GM19438 (cell line): ENCODE measurements at regions not wholly inside any gene's neighbourhood (a gene's known extent, or its start where the extent isn't known, plus 50 kb on each side); places are given as distances from the start of the nearest gene placed in this dataset.

ENCODE experiments used
- ATAC-seq: cut with Tn5 transposase; IDR thresholded peaks from one replicate; pipeline ENCODE4 v1.9.1; 2021; ENCODE audit warnings: low read depth; ENCODE audit not compliant: unreplicated experiment

- ATAC-seq = no peak
Observed at GRCh38 chr13:39856714-39857113, 201.3 kb downstream of the COG6 start.

- ATAC-seq = no peak
Observed at GRCh38 chr13:39858794-39859193, 203.3 kb downstream of the COG6 start.

DNA sequence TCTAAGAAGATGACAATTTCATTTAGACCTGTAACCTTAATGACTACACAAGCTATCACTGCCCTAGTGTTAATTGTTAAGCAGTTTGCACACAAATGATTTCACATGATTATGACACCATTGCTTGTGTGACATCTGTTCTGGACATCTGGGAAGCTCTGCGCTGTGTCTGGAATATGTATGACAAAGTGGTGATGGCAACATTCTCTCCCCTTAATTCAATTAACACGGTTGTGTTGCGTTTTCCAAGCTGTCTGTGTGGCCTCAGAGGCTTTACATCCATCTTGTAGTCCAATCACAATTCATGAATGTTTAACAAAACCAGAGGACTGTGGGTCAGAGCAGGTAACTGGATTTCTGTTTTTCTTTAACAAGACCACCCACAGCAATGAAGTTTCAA lies 204.4 kb downstream of the COG6 start:
- ATAC-seq = no peak

GRCh38 chr13:39862900-39863299 lies 207.4 kb downstream of the COG6 start:
- ATAC-seq = no peak

- no peak for ATAC-seq
Observed at GRCh38 chr13:39864221-39864620, 208.8 kb downstream of the COG6 start.

GRCh38 chr13:39866722-39867121 lies 211.3 kb downstream of the COG6 start:
- no peak for ATAC-seq

GRCh38 chr13:39867807-39868206 lies 212.3 kb downstream of the COG6 start:
- no peak for ATAC-seq

DNA sequence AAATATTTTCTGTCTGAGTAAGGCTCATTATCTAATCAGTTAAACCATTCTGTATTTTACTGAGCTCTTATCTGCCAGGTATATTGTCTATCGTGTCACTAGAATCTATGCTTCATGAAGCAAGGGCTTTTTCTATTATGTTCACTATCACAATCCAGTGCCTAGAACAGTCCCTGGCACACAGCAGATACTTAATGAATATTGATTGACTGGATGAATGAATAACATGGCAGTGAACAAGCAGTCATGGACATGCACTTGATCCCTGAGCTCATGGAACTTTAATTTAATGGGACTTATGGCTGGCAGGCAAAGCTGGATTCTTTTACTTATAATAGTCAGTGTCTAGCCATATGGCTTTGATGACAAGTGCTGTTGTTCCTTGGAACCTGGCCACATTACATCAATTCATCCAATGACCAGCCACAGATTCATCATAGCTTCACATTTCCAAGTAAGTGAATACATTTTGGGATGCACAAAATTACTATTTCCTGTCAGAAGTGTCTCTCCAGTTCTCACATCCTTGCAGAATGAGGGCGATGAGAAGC lies 214.8 kb downstream of the COG6 start:
- no peak for ATAC-seq

- ATAC-seq = no peak
Observed at GRCh38 chr13:39874331-39875053, 219.0 kb downstream of the COG6 start.

DNA sequence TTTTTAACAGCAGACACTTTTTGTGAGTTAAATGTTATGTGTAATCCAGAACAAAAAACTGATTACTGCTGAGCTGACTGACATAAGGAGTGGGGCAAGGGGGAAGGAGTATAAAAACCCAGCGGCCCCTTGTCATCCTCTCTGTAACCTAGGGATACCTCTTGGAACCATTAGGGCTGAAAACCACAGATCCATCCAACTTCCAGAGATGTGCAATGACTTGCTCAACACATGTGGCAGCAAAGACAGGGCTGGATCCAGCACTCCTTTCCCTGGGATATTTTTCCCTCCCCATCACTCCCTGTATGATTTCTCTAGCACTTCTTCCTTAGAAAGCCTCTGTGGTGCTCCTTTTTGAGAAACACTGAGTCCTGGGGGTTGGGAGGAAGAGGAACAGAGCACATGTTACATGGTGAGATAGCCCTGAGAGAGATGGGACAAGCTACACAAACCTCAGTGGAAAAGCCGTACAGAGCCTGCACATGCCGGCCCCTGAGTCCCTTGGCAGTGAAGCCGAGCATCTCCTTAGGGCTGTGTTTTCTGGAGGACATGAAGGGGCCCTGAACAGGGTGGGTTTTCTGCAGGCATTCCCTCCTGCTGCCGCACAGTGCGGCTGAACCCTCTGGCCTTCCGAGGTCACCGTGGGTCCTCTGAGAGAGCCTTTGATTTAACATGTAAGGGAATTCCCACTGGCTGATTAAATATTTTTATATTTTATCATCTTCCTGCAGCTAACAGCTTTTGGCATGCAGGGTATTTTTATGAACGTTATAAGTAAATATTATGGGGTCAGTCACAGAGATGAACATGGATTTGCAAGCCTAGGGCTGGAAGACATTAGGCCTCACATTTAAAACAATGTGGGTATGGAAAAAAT lies 219.9 kb downstream of the COG6 start:
- ATAC-seq = no peak

- no peak for ATAC-seq
Observed at GRCh38 chr13:39876258-39876657, 220.8 kb downstream of the COG6 start.

DNA sequence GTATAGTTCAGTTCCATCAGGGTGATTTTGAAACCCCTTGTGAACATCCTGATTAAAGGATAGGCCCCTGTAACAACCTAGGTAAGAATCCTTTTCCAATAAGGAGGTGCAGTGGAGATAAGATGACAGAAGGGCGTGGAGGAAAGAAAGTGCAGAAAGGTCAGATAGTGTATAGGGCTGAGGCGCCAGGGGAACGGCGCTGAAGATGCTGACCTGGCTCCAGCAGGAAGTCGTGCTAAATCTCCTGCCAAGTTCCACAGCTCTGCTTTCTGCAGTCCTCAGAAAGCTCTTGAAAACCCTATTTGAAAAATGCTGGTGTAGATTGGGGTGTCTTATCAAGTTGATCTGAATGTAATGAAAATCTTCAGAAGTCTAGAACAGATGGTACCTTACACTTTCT lies 221.7 kb downstream of the COG6 start:
- no peak for ATAC-seq

DNA sequence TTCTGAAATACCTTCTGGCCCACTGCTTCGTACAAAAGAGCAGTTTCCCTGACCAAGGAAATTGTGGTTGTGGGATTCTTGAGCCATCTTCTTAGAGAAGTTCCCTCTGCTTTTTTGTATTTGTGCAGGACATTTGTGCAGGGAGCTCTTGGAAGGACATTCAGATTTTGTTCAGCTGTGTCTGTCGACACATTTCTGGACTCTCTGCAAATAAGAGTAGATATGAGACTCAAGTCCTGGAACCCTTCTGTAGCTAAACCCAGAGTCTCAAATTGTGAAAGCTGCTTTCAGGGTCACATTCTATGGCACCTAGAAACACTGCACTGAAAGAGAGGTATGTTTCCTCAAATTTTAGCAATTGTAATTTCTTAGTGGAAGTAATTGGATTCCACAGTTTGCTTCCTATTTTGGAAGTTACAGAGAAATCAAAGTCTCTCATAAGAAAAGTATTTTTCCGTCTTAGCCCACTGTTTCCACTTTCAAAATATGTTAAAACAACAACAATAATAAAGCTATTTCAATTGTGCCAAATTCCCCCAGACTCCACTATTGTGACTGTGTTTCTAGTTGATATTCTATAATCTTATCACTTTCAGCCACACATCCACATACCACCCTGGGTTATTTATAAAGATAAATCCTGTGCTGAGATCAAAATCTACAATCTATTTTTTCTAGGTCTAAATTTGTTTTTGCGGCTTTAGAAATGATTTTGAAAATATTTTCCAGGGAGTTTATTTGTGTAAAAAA lies 224.0 kb downstream of the COG6 start:
- no peak for ATAC-seq

GRCh38 chr13:39881383-39881782 lies 225.9 kb downstream of the COG6 start:
- no peak for ATAC-seq

DNA sequence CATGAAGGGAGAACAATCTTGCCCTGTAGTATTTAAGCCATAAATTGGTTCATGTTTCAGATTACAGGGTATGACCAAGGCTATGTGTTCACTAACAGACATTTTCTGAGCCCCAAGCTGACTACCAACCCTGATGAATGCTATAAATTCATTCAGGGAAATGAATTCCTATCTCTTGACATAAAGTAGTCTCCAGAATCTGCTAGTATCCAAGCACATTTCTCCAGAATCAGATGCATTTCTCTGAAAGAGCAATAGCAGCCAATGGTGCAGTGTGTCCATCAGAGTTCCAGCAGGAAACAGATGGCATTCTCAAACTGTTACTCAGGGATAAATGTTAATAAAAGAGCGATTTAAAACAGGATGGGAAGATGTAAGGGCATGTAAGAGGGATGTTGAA lies 226.4 kb downstream of the COG6 start:
- no peak for ATAC-seq

DNA sequence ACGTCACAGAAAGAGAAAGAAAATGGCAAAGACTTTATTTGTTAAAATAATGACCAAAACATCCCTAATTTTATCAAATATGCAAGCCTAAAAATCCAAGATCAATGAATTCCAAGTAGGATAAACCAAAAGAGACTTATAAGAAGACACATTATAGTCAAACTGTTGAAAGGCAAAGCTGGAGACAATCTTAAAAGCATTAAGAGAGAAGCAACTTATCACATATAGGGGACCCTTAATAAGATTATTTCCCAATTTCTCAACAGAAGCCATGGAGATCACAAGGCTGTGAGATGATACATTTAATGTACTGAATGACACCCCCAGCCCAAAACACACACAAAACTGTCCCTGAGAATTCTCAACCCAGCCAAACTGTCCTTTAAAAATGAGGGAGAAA lies 228.7 kb downstream of the COG6 start:
- no peak for ATAC-seq

- no peak for ATAC-seq
Observed at GRCh38 chr13:39886336-39886735, 230.9 kb downstream of the COG6 start.

DNA sequence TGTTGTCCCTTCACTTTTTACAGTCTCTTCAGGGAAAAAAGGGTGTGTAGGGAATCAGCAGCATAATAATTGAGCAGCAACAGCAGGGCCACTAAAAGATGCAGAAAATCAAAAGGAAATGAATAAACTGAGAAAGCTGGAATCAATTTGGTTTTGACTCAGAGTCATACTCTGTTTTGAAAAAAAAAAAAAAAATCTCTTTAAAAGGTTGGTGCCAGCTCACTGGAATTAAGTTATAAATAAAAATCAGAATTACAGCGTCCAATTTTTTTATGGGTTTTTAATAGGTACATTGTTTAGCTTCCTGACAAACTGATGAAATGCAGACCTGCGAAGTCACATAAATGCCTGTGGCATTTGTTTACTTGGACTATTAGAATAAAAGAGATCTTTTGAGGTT lies 231.9 kb downstream of the COG6 start:
- ATAC-seq = no peak

DNA sequence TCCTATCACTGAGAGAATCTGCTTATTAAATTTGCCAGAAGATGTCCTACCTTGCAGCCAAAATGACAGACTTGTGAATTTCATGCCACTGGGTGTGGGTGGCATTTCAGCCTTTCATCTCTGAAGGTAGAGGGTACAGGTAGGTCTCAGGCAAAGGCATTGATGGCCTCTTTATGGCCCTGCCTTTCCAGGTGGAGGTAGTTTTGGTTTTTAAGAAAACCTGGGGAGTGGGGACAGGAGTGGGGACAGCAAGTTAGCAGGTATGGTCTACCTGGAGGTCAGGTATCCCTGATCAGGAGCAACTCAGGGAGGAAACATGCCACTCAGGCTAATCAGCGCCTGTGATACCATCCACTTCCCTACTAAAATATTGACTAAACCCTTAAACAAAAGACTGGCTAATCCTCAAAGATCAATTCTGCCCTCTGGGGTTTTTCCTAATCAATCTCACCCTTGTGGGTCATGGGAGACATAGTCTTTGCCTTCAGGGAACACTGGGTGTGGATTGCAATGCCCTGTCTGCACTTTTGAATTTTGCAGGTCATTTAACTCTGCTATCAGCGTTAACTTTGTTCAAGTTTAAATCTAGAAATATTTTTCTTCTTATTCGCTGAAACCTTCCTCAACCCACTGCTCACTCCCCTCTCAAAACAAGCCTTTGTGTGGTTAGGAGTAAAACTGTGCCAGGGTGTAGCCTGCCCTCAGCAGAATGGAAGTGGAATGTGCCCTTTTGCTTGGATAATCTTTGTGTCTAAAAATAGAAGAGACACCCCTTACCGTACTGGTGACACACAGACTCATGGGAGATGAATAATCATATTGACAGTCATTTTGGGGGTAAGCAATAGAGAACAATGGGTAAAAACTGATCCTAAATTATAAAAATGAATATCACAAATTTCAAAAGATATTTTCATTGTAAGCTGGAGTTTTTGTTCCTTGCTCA lies 233.7 kb downstream of the COG6 start:
- ATAC-seq = no peak

- ATAC-seq = no peak
Observed at GRCh38 chr13:39890537-39890936, 235.1 kb downstream of the COG6 start.
